Panc1 (cell line): ENCODE measurements at regions not wholly inside any gene's neighbourhood (a gene's known extent, or its start where the extent isn't known, plus 50 kb on each side); places are given as distances from the start of the nearest gene placed in this dataset.

Source experiments
- ATAC-seq: fragments of 200-7000 bp; cut with Tn5 transposase; 2 replicates; pipeline ENCODE4 v1.9.1; 2020; ENCODE audit warnings: mild to moderate bottlenecking, moderate library complexity
- BruUV-seq: library from RNA; stranded (reverse); fragments of 400-500 nt; replicated peaks from 2 replicates; lab custom pipeline; 2021; lab: Mats Ljungman, UMichigan
- CTCF ChIA-PET: fragments of 300-600 bp; sonication (Branson Sonifier 250); formaldehyde crosslinking; loops from one replicate; lab custom pipeline; 2022; ENCODE audit warnings: antibody characterized with exemption; lab: Charles Lee
- POLR2A ChIA-PET: fragments of 300-600 bp; sonication (Branson Sonifier 250); formaldehyde crosslinking; loops from one replicate; lab custom pipeline; 2022; ENCODE audit warnings: antibody characterized with exemption; lab: Charles Lee
- DNase-seq: peaks from one replicate; pipeline ENCODE4 v3.0.0-alpha.2; 2010; ENCODE audit warnings: low read depth, low spot score
- H3K27ac ChIP-seq: 2 replicates; pipeline ENCODE4 v1.5.1; 2011; ENCODE audit warnings: mild to moderate bottlenecking, low read length, inconsistent platforms
- H3K27me3 ChIP-seq: fragments of 200-500 bp; sonication (Bioruptor generic); 2 replicates; pipeline ENCODE4 v1.6.0; 2014; ENCODE audit warnings: low read length, inconsistent platforms; ENCODE audit not compliant: control insufficient read depth, insufficient read depth
- H3K36me3 ChIP-seq: fragments of 200-500 bp; sonication (Bioruptor generic); 2 replicates; pipeline ENCODE4 v1.5.1; 2014; ENCODE audit warnings: inconsistent platforms, mild to moderate bottlenecking, low read length, moderate library complexity; ENCODE audit not compliant: control insufficient read depth, insufficient read depth
- H3K4me1 ChIP-seq: 2 replicates; pipeline ENCODE4 v1.5.1; 2011; ENCODE audit warnings: inconsistent platforms, mild to moderate bottlenecking, low read length, moderate library complexity; ENCODE audit not compliant: control insufficient read depth, insufficient read depth
- H3K4me3 ChIP-seq, 2 experiments: 2 replicates each; pipeline ENCODE4 v1.5.1; 2011 to 2012; ENCODE audit warnings: low read depth in 2 of 2, low read length in 2 of 2, mild to moderate bottlenecking in 2 of 2, inconsistent platforms in 1 of 2, moderate library complexity in 1 of 2
- H3K9me3 ChIP-seq: fragments of 200-500 bp; sonication (Bioruptor generic); 2 replicates; pipeline ENCODE4 v1.5.1; 2014; ENCODE audit warnings: low read depth, mild to moderate bottlenecking, inconsistent platforms, low read length, moderate library complexity; ENCODE audit not compliant: control insufficient read depth, insufficient read depth
- CTCF ChIP-seq: fragments of 450-650 bp; IDR thresholded peaks from 2 replicates; pipeline ENCODE4 v1.5.1; 2017; ENCODE audit warnings: mild to moderate bottlenecking
- POLR2AphosphoS5 ChIP-seq: IDR thresholded peaks from 2 replicates; pipeline ENCODE4 v1.6.1; 2012; ENCODE audit warnings: mild to moderate bottlenecking, low read depth, low read length, moderate library complexity
- REST ChIP-seq, 2 experiments: IDR thresholded peaks; 2 replicates each; pipeline ENCODE4 v1.6.1; 2011 to 2012; ENCODE audit warnings: low read depth in 2 of 2, control low read depth in 1 of 2, low read length in 1 of 2, mild to moderate bottlenecking in 1 of 2, moderate library complexity in 1 of 2; ENCODE audit not compliant: insufficient read depth in 1 of 2
- SIN3A ChIP-seq: IDR thresholded peaks from 2 replicates; pipeline ENCODE4 v1.6.1; 2012; ENCODE audit warnings: low read depth, mild to moderate bottlenecking, low read length, moderate library complexity, borderline replicate concordance; ENCODE audit not compliant: insufficient read depth
- TCF7L2 ChIP-seq: IDR thresholded peaks from 2 replicates; pipeline ENCODE4 v1.6.1; 2011; ENCODE audit warnings: mild to moderate bottlenecking, low read depth, low read length, inconsistent platforms
- in situ Hi-C: cut with HindIII; loops from 2 replicates; pipeline ENCODE4 v1.10.0; 2016; ENCODE audit warnings: low sequenced_read_pairs, low pct_unique_long_range_greater_than_20kb
- intact Hi-C: fragments of 100-400 bp; cut with micrococcal nuclease; formaldehyde crosslinking; loops from one replicate; pipeline ENCODE4 v1.10.0; 2022; ENCODE audit not compliant: unreplicated experiment

- intact Hi-C loops: no loop called here
- ATAC-seq (no peak), DNase-seq (no peak)
- TF ChIP-seq POLR2AphosphoS5: no peak
- TF ChIP-seq CTCF: no peak
- TF ChIP-seq TCF7L2: no peak
- TF ChIP-seq SIN3A: no peak
- TF ChIP-seq REST (IDR thresholded peaks at IDR 0.05; ENCODE audit: insufficient read depth in 1 of 2, low read depth in 2 of 2, low read length in 1 of 2): no peak
- no peak overlapping the region for H3K4me3 ChIP-seq
- no peaks in the 10 kb centered on the region for H3K4me1 ChIP-seq
- no peaks in the 10 kb centered on the region; the same call in none of the 2 replicates for H3K27me3 ChIP-seq
- no peaks in the 10 kb centered on the region for H3K9me3 ChIP-seq
- no peaks in the 10 kb centered on the region for H3K36me3 ChIP-seq
- BruUV-seq: no TSS peak
- CTCF ChIA-PET: no interaction called here
- no peak overlapping the region for H3K27ac ChIP-seq
- POLR2A ChIA-PET: interaction anchor here (0.5 kb wide), 1 partner anchor 11 kb away, joined by 3 read pairs; no protein-coding TSS in a partner anchor
- in situ Hi-C loops: no loop called here
These were observed 82.6 kb upstream of the COCH start for GRCh38 chr14:30791522-30792351.

- POLR2A ChIA-PET: no interaction called here
- ATAC-seq: no peak
- no TSS peak for BruUV-seq
These were observed 77.7 kb upstream of the COCH start for GRCh38 chr14:30796707-30797106.

More at GRCh38 chr14:30796707-30797106, 77.7 kb upstream of the COCH start:
- intact Hi-C loops (no loop called here), in situ Hi-C loops (no loop called here)
- DNase-seq: no peak
- Histone ChIP-seq H3K4me3 (no peak overlapping the region), H3K27me3 (no peaks in the 10 kb centered on the region; the same call in none of the 2 replicates), H3K9me3 (no peaks in the 10 kb centered on the region), H3K4me1 (no peaks in the 10 kb centered on the region), H3K27ac (no peak overlapping the region), H3K36me3 (no peaks in the 10 kb centered on the region)
- TF ChIP-seq CTCF: no peak
- no peak for TF ChIP-seq POLR2AphosphoS5
- TF ChIP-seq SIN3A: no peak
- no peak for TF ChIP-seq TCF7L2
- no peak for TF ChIP-seq REST (IDR thresholded peaks at IDR 0.05; ENCODE audit: insufficient read depth in 1 of 2, low read depth in 2 of 2, low read length in 1 of 2)
- CTCF ChIA-PET: no interaction called here
